ENCODE measurements at regions not wholly inside any gene's neighbourhood (a gene's known extent, or its start where the extent isn't known, plus 50 kb on each side); places are given as distances from the start of the nearest gene placed in this dataset.

GRCh38 chr12:76627346-76628135 lies 68.0 kb upstream of the OSBPL8 start:
- TF ChIP-seq SKIL (IDR thresholded peaks at IDR 0.05; ENCODE audit: low read depth, poor library complexity, severe bottlenecking) (no peak), KAT2A (conservative IDR thresholded peaks at IDR 0.05; ENCODE audit: control insufficient read depth, low read depth, low read length) (no peak), NFIC (IDR thresholded peaks at IDR 0.05; ENCODE audit: low read depth, low read length) (no peak), IRF3 (IDR thresholded peaks at IDR 0.05) (no peak)
